GM12891 (cell line): ENCODE measurements at regions not wholly inside any gene's neighbourhood (a gene's known extent, or its start where the extent isn't known, plus 50 kb on each side); places are given as distances from the start of the nearest gene placed in this dataset.
A peak's percentile ranks its signal among the peaks of the same experiment; 100 is the strongest.

Experiments used
- DNase-seq: peaks from one replicate; pipeline ENCODE4 v3.0.0; 2011; ENCODE audit warnings: low spot score; ENCODE audit not compliant: insufficient read length
- FAIRE-seq: peaks from 2 replicates; lab custom pipeline; 2011; peaks lifted over from hg19 to GRCh38; lab: Jason Lieb, UNC
- PAX5 ChIP-seq: IDR thresholded peaks from 2 replicates; pipeline ENCODE4 v1.6.1; 2011; ENCODE audit warnings: low read length, moderate library complexity, mild to moderate bottlenecking; ENCODE audit not compliant: insufficient read depth, severe bottlenecking
- POLR2A ChIP-seq: IDR thresholded peaks from 2 replicates; pipeline ENCODE4 v1.6.1; 2011; ENCODE audit warnings: low read depth, low read length, control low read depth
- POLR2AphosphoS5 ChIP-seq: IDR thresholded peaks from 2 replicates; pipeline ENCODE4 v1.6.1; 2011; ENCODE audit warnings: low read depth, low read length, control low read depth
- POU2F2 ChIP-seq: IDR thresholded peaks from 2 replicates; pipeline ENCODE4 v1.6.1; 2011; ENCODE audit warnings: low read depth, mild to moderate bottlenecking, control low read depth, low read length, moderate library complexity
- SPI1 ChIP-seq: IDR thresholded peaks from 2 replicates; pipeline ENCODE4 v1.6.1; 2011; ENCODE audit warnings: low read depth, low read length, control low read depth
- TAF1 ChIP-seq: IDR thresholded peaks from 2 replicates; pipeline ENCODE4 v1.6.1; 2011; ENCODE audit warnings: low read depth, low read length, control low read depth

DNA sequence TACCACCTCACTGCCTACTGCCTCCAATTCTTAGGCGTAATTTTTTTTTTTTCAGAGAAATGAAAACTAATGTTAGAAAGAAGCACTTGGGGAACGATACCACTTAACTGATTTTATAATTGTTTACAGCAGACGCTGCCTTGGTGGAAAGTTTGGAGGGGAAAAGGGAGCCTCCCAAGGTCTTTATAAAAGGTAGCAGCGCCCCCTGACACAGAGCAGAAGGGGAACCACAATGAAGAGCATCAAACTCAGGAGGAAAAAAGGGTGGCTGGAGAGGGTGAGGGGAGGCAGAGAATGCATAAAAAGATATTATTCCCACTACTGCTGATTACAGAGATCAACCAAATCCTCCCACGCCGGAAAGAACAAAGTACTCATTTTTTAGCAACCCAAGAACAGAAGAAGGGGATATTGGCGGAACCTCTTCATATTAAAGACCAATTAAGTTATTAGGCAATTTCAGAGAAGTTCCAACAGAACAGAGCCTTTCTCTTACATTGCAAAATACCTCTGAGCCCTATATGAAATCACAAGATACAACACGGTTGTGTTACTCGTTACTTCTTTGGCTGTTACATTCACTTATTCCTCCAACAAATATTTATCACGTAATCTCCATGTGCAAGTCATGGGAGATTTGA is 135.8 kb downstream of the TEX36 start:
- TF ChIP-seq PAX5 (no peak), POLR2A (no peak), TAF1 (no peak), SPI1 (no peak), POLR2AphosphoS5 (no peak), POU2F2 (no peak)
- FAIRE-seq (no peak), DNase-seq (no peak)

DNA sequence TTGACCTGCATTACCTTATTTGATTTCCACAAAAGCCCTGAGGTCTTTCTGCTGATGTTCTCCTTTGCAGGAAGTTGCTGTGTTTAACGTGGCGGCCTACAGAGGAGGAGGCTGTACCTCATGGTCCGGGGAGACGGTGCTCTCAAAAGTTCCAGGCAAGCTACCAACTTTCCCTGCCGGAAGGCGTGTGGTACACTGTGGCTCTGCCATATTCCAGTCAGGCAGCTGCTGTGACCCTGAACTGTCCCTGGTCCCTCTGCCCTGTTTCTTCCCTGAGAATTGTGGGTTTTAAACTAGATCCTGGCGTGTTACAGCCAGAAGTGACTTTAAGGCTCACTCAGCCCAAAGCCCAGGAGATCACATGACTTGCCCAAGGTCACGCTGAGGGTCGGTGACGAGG is 139.2 kb downstream of the TEX36 start:
- DNase-seq (no peak), FAIRE-seq (no peak)
- TF ChIP-seq PAX5 (no peak), POLR2AphosphoS5 (no peak), SPI1 (no peak), POU2F2 (no peak), TAF1 (no peak), POLR2A (no peak)

DNA sequence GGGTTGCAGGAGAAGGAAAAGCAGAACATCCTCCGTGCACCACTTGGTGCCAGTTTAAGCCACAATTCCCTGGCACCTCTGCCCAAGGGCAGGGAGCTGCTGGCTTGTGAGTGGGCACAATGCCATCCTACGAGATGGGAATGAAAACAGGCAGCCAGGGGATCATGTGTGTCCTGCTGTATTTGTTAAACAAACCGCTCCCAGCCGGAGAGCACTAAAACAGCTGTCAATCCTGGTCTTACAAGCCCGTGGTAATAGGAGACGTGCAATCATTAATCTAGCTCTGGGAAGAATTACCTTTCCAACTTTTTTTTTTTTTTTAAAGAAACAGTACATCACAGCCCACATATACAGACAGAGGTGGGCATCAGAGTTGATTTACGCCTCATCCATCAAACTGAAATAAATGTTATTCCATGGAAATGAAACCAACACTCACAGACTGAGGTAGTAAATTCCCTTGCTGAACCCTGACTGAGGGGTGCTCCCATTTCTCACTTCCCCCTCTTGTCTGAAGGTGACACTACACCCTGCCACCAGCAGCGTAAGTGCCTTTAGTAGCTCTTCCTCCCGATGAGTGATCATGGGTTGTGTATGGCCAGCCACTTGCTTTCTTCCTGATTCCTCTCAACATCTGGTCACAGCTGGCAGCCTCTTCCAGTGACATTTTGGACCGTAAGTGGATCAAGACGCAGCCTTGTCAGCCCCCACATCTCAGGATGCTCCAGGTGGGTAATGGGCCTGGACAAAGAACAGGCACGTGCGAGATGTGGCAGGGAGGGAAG is 143.8 kb downstream of the TEX36 start:
- FAIRE-seq = no peak
- TF ChIP-seq POLR2A (no peak), PAX5 (no peak), POLR2AphosphoS5 (no peak), TAF1 (no peak), POU2F2 (no peak), SPI1 (no peak)
- no peak for DNase-seq

- no peak for TF ChIP-seq POLR2A
- TF ChIP-seq SPI1 = no peak
- no peak for TF ChIP-seq POU2F2
- no peak for TF ChIP-seq PAX5
- TF ChIP-seq POLR2AphosphoS5 = no peak
- TF ChIP-seq TAF1 = no peak
- FAIRE-seq = no peak
- no peak for DNase-seq
Observed at GRCh38 chr10:125536236-125536635, 146.7 kb downstream of the TEX36 start.

GRCh38 chr10:125535559-125535958 is 147.4 kb downstream of the TEX36 start:
- TF ChIP-seq POLR2A (no peak), POU2F2 (no peak), TAF1 (no peak), SPI1 (no peak), POLR2AphosphoS5 (no peak), PAX5 (no peak)
- FAIRE-seq (no peak), DNase-seq (no peak)

DNA sequence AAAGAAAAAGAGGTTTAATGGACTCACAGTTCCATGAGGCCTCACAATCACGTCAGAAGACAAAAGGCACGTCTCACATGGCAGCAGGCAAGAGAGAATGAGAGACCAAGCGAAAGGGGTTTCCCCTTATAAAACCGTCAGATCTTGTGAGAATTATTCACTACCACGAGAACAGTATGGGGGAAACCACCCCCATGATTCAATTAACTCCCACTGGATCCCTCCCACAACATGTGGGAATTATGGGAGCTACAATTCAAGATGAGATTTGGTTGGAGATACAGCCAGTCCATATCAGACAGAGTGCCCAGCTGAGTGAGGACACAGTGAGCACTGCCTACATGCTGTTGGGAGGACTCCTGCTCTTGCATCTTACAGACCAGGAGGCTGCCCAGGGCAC is 148.4 kb downstream of the TEX36 start:
- TF ChIP-seq POU2F2 (no peak), POLR2A (no peak), POLR2AphosphoS5 (no peak), PAX5 (no peak), TAF1 (no peak), SPI1 (no peak)
- FAIRE-seq (no peak), DNase-seq (no peak)

GRCh38 chr10:125533866-125534265 is 149.1 kb downstream of the TEX36 start:
- DNase-seq (no peak), FAIRE-seq (no peak)
- TF ChIP-seq PAX5 (no peak), POLR2AphosphoS5 (no peak), SPI1 (no peak), POU2F2 (no peak), TAF1 (no peak), POLR2A (no peak)

GRCh38 chr10:125531465-125531864 is 151.5 kb downstream of the TEX36 start:
- DNase-seq (no peak), FAIRE-seq (no peak)
- TF ChIP-seq PAX5 (no peak), TAF1 (no peak), POU2F2 (no peak), POLR2A (no peak), POLR2AphosphoS5 (no peak), SPI1 (no peak)

DNA sequence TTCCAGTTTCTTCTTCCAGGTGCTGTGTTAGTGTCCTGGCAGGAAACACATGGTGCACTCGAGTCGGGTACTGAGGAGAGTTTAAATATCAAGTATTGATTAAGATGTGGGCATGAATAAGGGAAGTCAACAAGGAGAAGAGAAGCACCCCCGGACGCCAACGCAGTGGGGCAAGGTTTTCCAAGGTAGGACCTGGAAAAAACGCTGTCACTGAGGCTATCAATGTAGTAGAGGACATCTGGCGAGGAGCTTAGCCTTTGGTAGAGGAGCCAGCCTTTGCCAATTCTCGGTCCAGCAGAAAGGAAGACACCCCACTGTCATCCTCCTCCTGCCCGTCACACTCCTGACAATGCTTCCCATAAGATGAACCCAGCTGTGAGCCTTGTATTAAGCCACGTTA is 159.6 kb downstream of the TEX36 start:
- FAIRE-seq (no peak), DNase-seq (no peak)
- TF ChIP-seq TAF1 (no peak), PAX5 (no peak), POLR2A (no peak), POLR2AphosphoS5 (no peak), POU2F2 (no peak), SPI1 (no peak)

DNA sequence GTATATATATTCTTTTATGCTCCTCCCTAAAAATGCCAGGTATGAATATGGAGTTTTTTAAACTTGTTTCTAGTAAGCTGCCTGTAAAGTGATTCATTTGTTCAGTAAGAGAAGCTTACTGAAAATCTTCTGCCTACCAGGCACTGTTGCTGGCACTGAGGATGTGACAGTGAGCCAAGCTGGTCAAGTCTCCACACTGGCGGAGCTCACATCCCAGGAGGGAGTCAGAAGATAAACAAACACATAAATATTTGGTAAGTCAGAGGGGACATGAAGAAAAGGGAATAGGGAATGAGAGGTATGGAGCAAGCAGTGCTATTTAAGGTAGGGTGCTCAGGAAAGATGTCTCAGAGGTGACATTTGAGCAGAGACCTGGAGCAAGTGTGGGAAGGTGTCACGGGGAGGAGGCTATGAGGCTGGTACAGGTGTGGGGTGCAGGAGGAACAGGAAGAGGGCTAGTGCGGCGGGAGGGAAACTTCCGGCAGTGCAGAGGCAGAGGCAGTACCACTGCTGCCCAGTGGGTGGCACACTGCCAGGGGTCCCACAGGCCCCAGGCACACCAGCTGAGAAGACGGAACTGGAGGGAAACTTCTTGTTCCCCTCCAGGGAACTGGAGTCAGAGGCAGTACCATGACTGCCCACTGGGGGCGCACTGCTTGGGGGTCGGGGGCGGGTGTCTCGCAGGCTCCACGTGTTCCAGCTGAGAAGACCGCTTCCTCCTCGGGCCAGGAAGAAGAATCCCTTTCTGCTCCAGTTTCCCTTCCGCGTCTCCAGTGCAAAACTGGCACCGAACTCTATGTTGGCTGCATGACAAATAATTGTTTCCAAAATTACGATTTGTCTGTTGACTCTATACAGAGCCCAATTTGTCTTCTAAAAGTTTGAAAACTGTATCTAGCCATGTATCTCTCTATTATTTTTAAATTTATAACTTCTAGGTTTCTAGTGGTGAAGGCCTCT is 161.0 kb downstream of the TEX36 start:
- peak; percentile 38 for DNase-seq
- FAIRE-seq = no peak
- TF ChIP-seq POLR2AphosphoS5 (no peak), POU2F2 (no peak), SPI1 (no peak), POLR2A (no peak), PAX5 (no peak), TAF1 (no peak)
